Trophoblast cell (in vitro differentiated cells and primary cell): ENCODE measurements at regions not wholly inside any gene's neighbourhood (a gene's known extent, or its start where the extent isn't known, plus 50 kb on each side); places are given as distances from the start of the nearest gene placed in this dataset.

Source experiments
- DNase-seq, 2 donors: peaks; one replicate each; pipeline ENCODE4 v3.0.0-alpha.2; 2016
- H2AFZ ChIP-seq: 2 replicates; pipeline ENCODE4 v1.6.1; 2013; ENCODE audit warnings: low read length, moderate library complexity, mild to moderate bottlenecking; ENCODE audit not compliant: insufficient read depth, poor library complexity
- H2AK5ac ChIP-seq: 2 replicates; pipeline ENCODE4 v1.6.1; 2013; ENCODE audit warnings: mild to moderate bottlenecking, low read length
- H2BK120ac ChIP-seq: 2 replicates; pipeline ENCODE4 v1.6.1; 2013; ENCODE audit warnings: low read length, mild to moderate bottlenecking, moderate library complexity; ENCODE audit not compliant: insufficient read depth, poor library complexity
- H2BK12ac ChIP-seq: 2 replicates; pipeline ENCODE4 v1.6.1; 2013; ENCODE audit warnings: mild to moderate bottlenecking, low read length, moderate library complexity
- H2BK5ac ChIP-seq: 2 replicates; pipeline ENCODE4 v1.6.1; 2013; ENCODE audit warnings: low read length, low read depth, moderate library complexity, mild to moderate bottlenecking; ENCODE audit not compliant: poor library complexity
- H3K14ac ChIP-seq: 2 replicates; pipeline ENCODE4 v1.6.1; 2013; ENCODE audit warnings: mild to moderate bottlenecking, low read length
- H3K18ac ChIP-seq: 2 replicates; pipeline ENCODE4 v1.6.1; 2013; ENCODE audit warnings: mild to moderate bottlenecking, low read length
- H3K23ac ChIP-seq: 2 replicates; pipeline ENCODE4 v1.6.1; 2013; ENCODE audit warnings: low read length
- H3K27ac ChIP-seq: 2 replicates; pipeline ENCODE4 v1.5.1; 2013; ENCODE audit warnings: low read depth, mild to moderate bottlenecking, inconsistent platforms, low read length, moderate library complexity
- H3K27me3 ChIP-seq: 2 replicates; pipeline ENCODE4 v1.6.1; 2013; ENCODE audit warnings: inconsistent platforms, mild to moderate bottlenecking, low read length, moderate library complexity; ENCODE audit not compliant: insufficient read depth
- H3K36me3 ChIP-seq, 2 experiments: 1 replicate in 1 of 2; 2 replicates in 1 of 2; pipeline ENCODE4 v1.6.1; 2013; ENCODE audit warnings: low read length in 2 of 2, mild to moderate bottlenecking in 2 of 2, moderate library complexity in 1 of 2; ENCODE audit not compliant: insufficient read depth in 2 of 2, control insufficient read depth in 1 of 2
- H3K4ac ChIP-seq: 2 replicates; pipeline ENCODE4 v1.6.1; 2013; ENCODE audit warnings: low read depth, mild to moderate bottlenecking, low read length, moderate library complexity
- H3K4me1 ChIP-seq, 2 experiments: 1 replicate in 1 of 2; 2 replicates in 1 of 2; pipeline ENCODE4 v1.6.1; 2013; ENCODE audit warnings: low read length in 2 of 2, mild to moderate bottlenecking in 2 of 2, moderate library complexity in 1 of 2; ENCODE audit not compliant: insufficient read depth in 2 of 2, control insufficient read depth in 1 of 2
- H3K4me2 ChIP-seq: 2 replicates; pipeline ENCODE4 v1.6.1; 2013; ENCODE audit warnings: inconsistent platforms, mild to moderate bottlenecking, low read length, moderate library complexity
- H3K4me3 ChIP-seq: 2 replicates; pipeline ENCODE4 v1.5.1; 2013; ENCODE audit warnings: mild to moderate bottlenecking, low read depth, low read length, inconsistent platforms
- H3K79me1 ChIP-seq: one replicate; pipeline ENCODE4 v1.6.1; 2013; ENCODE audit warnings: low read length
- H3K79me2 ChIP-seq: 2 replicates; pipeline ENCODE4 v1.6.1; 2013; ENCODE audit warnings: low read length, mild to moderate bottlenecking; ENCODE audit not compliant: control insufficient read depth, insufficient read depth, poor library complexity
- H3K9ac ChIP-seq: 2 replicates; pipeline ENCODE4 v1.6.1; 2013; ENCODE audit warnings: mild to moderate bottlenecking, low read length
- H3K9me3 ChIP-seq: 2 replicates; pipeline ENCODE4 v1.6.1; 2013; ENCODE audit warnings: low read depth, mild to moderate bottlenecking, control low read depth, inconsistent platforms, low read length; ENCODE audit not compliant: insufficient read depth
- H4K12ac ChIP-seq: 2 replicates; pipeline ENCODE4 v1.6.1; 2013; ENCODE audit warnings: low read depth, mild to moderate bottlenecking, low read length, moderate library complexity
- H4K8ac ChIP-seq: 2 replicates; pipeline ENCODE4 v1.6.1; 2013; ENCODE audit warnings: low read depth, mild to moderate bottlenecking, low read length, moderate library complexity
- H4K91ac ChIP-seq: one replicate; pipeline ENCODE4 v1.6.1; 2013; ENCODE audit warnings: low read depth, mild to moderate bottlenecking, low read length, moderate library complexity
- WGBS: extraction: QIAGEN DNeasy Blood & Tissue Kit; methylation state at CpG from one replicate; pipeline ENCODE4 v1.1.7; 2013; ENCODE audit warnings: missing lambda C conversion rate; ENCODE audit not compliant: insufficient read length, insufficient coverage; ENCODE audit errors: extremely low coverage; 5-methylcytosine and 5-hydroxymethylcytosine counted together

- H3K4me1 ChIP-seq = no peaks in the 10 kb centered on the region
- H3K27ac ChIP-seq = no peak overlapping the region
- H2AFZ ChIP-seq = no peak overlapping the region
- no peak overlapping the region for H3K18ac ChIP-seq
- H2BK5ac ChIP-seq = no peak overlapping the region
- H4K8ac ChIP-seq = no peak overlapping the region
- no peak overlapping the region for H2BK12ac ChIP-seq
- no peak overlapping the region for H4K91ac ChIP-seq
- WGBS = 100% methylated on average over 1 of the region's 4 CpGs
- no peak overlapping the region for H3K9ac ChIP-seq
- no peaks in the 10 kb centered on the region for H3K27me3 ChIP-seq
- no peak overlapping the region for H4K12ac ChIP-seq
- no peak overlapping the region for H3K4me3 ChIP-seq
- H3K36me3 ChIP-seq = no peaks in the 10 kb centered on the region
- H3K23ac ChIP-seq = no peak overlapping the region
- H3K79me1 ChIP-seq = no peaks in the 10 kb centered on the region
- H2AK5ac ChIP-seq = no peak overlapping the region
- H3K4ac ChIP-seq = no peak overlapping the region
- H3K14ac ChIP-seq = no peak overlapping the region
- no peak for DNase-seq
- peaks cover 4% of the 10 kb centered on the region for H3K9me3 ChIP-seq
- H2BK120ac ChIP-seq = no peak overlapping the region
- no peak overlapping the region for H3K4me2 ChIP-seq
- no peaks in the 10 kb centered on the region for H3K79me2 ChIP-seq
These were observed 178.9 kb downstream of the URI1 start for GRCh38 chr19:30120860-30121484.

- Histone ChIP-seq H4K12ac (no peak overlapping the region), H3K18ac (no peak overlapping the region), H2BK5ac (no peak overlapping the region), H2BK12ac (no peak overlapping the region), H3K9ac (no peak overlapping the region), H4K91ac (no peak overlapping the region), H2BK120ac (no peak overlapping the region), H3K4me1 (no peaks in the 10 kb centered on the region), H3K79me2 (no peaks in the 10 kb centered on the region), H4K8ac (no peak overlapping the region), H3K27ac (no peak overlapping the region), H3K27me3 (no peaks in the 10 kb centered on the region), H3K79me1 (no peaks in the 10 kb centered on the region), H2AFZ (no peak overlapping the region), H3K36me3 (no peaks in the 10 kb centered on the region), H3K9me3 (no peaks in the 10 kb centered on the region), H3K4me2 (no peak overlapping the region), H3K23ac (no peak overlapping the region), H3K4me3 (no peak overlapping the region), H3K14ac (no peak overlapping the region), H3K4ac (no peak overlapping the region), H2AK5ac (no peak overlapping the region)
- no peak for DNase-seq
- WGBS = no CpG with 5 or more reads among the region's 9 CpGs
These were observed 180.4 kb downstream of the URI1 start for GRCh38 chr19:30122431-30122830.

GRCh38 chr19:30123119-30123518, 181.1 kb downstream of the URI1 start:
- Histone ChIP-seq H3K9me3 (no peaks in the 10 kb centered on the region), H3K4me1 (no peaks in the 10 kb centered on the region), H3K4me2 (no peak overlapping the region), H3K27ac (no peak overlapping the region), H4K91ac (no peak overlapping the region), H3K27me3 (no peaks in the 10 kb centered on the region), H2AFZ (no peak overlapping the region), H3K4ac (no peak overlapping the region), H2BK12ac (no peak overlapping the region), H2AK5ac (no peak overlapping the region), H3K18ac (no peak overlapping the region), H4K12ac (no peak overlapping the region), H3K79me1 (no peaks in the 10 kb centered on the region), H3K9ac (no peak overlapping the region), H3K14ac (no peak overlapping the region), H2BK120ac (no peak overlapping the region), H3K36me3 (no peaks in the 10 kb centered on the region), H3K4me3 (no peak overlapping the region), H3K79me2 (no peaks in the 10 kb centered on the region), H3K23ac (no peak overlapping the region), H4K8ac (no peak overlapping the region), H2BK5ac (no peak overlapping the region)
- no CpG with 5 or more reads among the region's 14 CpGs for WGBS
- no peak for DNase-seq

- no peak overlapping the region for H2AFZ ChIP-seq
- H3K14ac ChIP-seq = no peak overlapping the region
- no peak overlapping the region for H2BK5ac ChIP-seq
- H3K4me2 ChIP-seq = no peak overlapping the region
- H3K4ac ChIP-seq = no peak overlapping the region
- no peaks in the 10 kb centered on the region for H3K36me3 ChIP-seq
- no peak overlapping the region for H2AK5ac ChIP-seq
- H3K18ac ChIP-seq = no peak overlapping the region
- no peak overlapping the region for H4K12ac ChIP-seq
- H3K79me1 ChIP-seq = no peaks in the 10 kb centered on the region
- no peaks in the 10 kb centered on the region for H3K4me1 ChIP-seq
- DNase-seq = no peak
- H3K4me3 ChIP-seq = no peak overlapping the region
- no CpG with 5 or more reads among the region's 9 CpGs for WGBS
- H3K9me3 ChIP-seq = no peaks in the 10 kb centered on the region
- H3K79me2 ChIP-seq = no peaks in the 10 kb centered on the region
- no peaks in the 10 kb centered on the region for H3K27me3 ChIP-seq
- H3K23ac ChIP-seq = no peak overlapping the region
- H2BK12ac ChIP-seq = no peak overlapping the region
- H4K8ac ChIP-seq = no peak overlapping the region
- no peak overlapping the region for H3K9ac ChIP-seq
- no peak overlapping the region for H3K27ac ChIP-seq
- no peak overlapping the region for H4K91ac ChIP-seq
- H2BK120ac ChIP-seq = no peak overlapping the region
These were observed 181.6 kb downstream of the URI1 start for GRCh38 chr19:30123611-30124010.
